ENCODE measurements at regions not wholly inside any gene's neighbourhood (a gene's known extent, or its start where the extent isn't known, plus 50 kb on each side); places are given as distances from the start of the nearest gene placed in this dataset.

GRCh38 chr18:56291294-56291693, 347.1 kb downstream of the TXNL1 start:
- H3K27me3 ChIP-seq: no peaks in the 10 kb centered on the region
- no peak for TF ChIP-seq CTCF (IDR thresholded peaks at IDR 0.05)
- no peaks in the 10 kb centered on the region for H3K36me3 ChIP-seq
- H3K27ac ChIP-seq: no peak overlapping the region
- no peak overlapping the region for H3K4me3 ChIP-seq
- peaks cover 0 to 6% of the 10 kb centered on the region in 2 donors for H3K4me1 ChIP-seq
- intact Hi-C loops (cut with DNase I): no loop called here
- ATAC-seq (no peak), DNase-seq (peak in 1 of 4 donors; percentile 13)
- no peaks in the 10 kb centered on the region for H3K9me3 ChIP-seq

- intact Hi-C loops (cut with DNase I): no loop called here
Observed at GRCh38 chr18:56289381-56289780, 349.0 kb downstream of the TXNL1 start.

GRCh38 chr18:56286775-56287325, 351.5 kb downstream of the TXNL1 start:
- H3K27me3 ChIP-seq: no peaks in the 10 kb centered on the region
- no peak for TF ChIP-seq CTCF (IDR thresholded peaks at IDR 0.05)
- no peak for DNase-seq
- H3K27ac ChIP-seq: no peak overlapping the region
- H3K9me3 ChIP-seq: no peaks in the 10 kb centered on the region
- no peaks in the 10 kb centered on the region for H3K36me3 ChIP-seq
- ATAC-seq: no peak
- intact Hi-C loops (cut with DNase I): no loop called here
- no peak overlapping the region for H3K4me3 ChIP-seq
- peaks cover 0 to 6% of the 10 kb centered on the region in 2 donors for H3K4me1 ChIP-seq

More at GRCh38 chr18:56289381-56289780, 349.0 kb downstream of the TXNL1 start:
- Histone ChIP-seq H3K27me3 (no peaks in the 10 kb centered on the region), H3K4me3 (no peak overlapping the region), H3K36me3 (no peaks in the 10 kb centered on the region), H3K9me3 (no peaks in the 10 kb centered on the region), H3K4me1 (peaks cover 0 to 6% of the 10 kb centered on the region in 2 donors), H3K27ac (no peak overlapping the region)
- no peak for TF ChIP-seq CTCF (IDR thresholded peaks at IDR 0.05)
- ATAC-seq (peak; percentile 47), DNase-seq (no peak)

GRCh38 chr18:56285387-56286065, 352.9 kb downstream of the TXNL1 start:
- Histone ChIP-seq H3K4me1 (peaks cover 0 to 5% of the 10 kb centered on the region in 2 donors), H3K27me3 (no peaks in the 10 kb centered on the region), H3K4me3 (no peak overlapping the region), H3K36me3 (no peaks in the 10 kb centered on the region), H3K27ac (no peak overlapping the region), H3K9me3 (no peaks in the 10 kb centered on the region)
- DNase-seq (no peak), ATAC-seq (no peak)
- no peak for TF ChIP-seq CTCF (IDR thresholded peaks at IDR 0.05)
- intact Hi-C loops (cut with DNase I): no loop called here

GRCh38 chr18:56284319-56284718, 354.1 kb downstream of the TXNL1 start:
- H3K36me3 ChIP-seq: no peaks in the 10 kb centered on the region
- H3K4me1 ChIP-seq: no peaks in the 10 kb centered on the region
- DNase-seq (no peak), ATAC-seq (no peak)
- intact Hi-C loops (cut with DNase I): no loop called here
- no peaks in the 10 kb centered on the region for H3K9me3 ChIP-seq
- H3K27me3 ChIP-seq: no peaks in the 10 kb centered on the region
- no peak overlapping the region for H3K4me3 ChIP-seq
- H3K27ac ChIP-seq: no peak overlapping the region
- TF ChIP-seq CTCF (IDR thresholded peaks at IDR 0.05): no peak
